ENCODE measurements at regions not wholly inside any gene's neighbourhood (a gene's known extent, or its start where the extent isn't known, plus 50 kb on each side); places are given as distances from the start of the nearest gene placed in this dataset.

GRCh38 chr1:76012341-76013205 is 62.0 kb upstream of the ST6GALNAC3 start:
- no peak for ATAC-seq
- DNase-seq, result no peak
- POLR2A ChIA-PET, result no interaction called here
- Mint-ChIP-seq H3K27ac (no peak overlapping the region), H3K4me3 (no peak overlapping the region), H3K4me1 (no peaks in the 10 kb centered on the region), H3K36me3 (peaks cover 0 to 5% (median 0%) of the 10 kb centered on the region in 3 donors), H3K9me3 (no peaks in the 10 kb centered on the region), H3K27me3 (no peaks in the 10 kb centered on the region)

- peak overlapping the region in 1 of 10 donors; percentile 1 for H3K27ac Mint-ChIP-seq
- H3K9me3 Mint-ChIP-seq, result no peaks in the 10 kb centered on the region
- H3K36me3 Mint-ChIP-seq, result peaks cover 0 to 5% (median 0%) of the 10 kb centered on the region in 3 donors
- H3K4me1 Mint-ChIP-seq, result peaks cover 0 to under 1% (median 0%) of the 10 kb centered on the region in 4 donors
- ATAC-seq (no peak), DNase-seq (no peak)
- no peak overlapping the region for H3K4me3 Mint-ChIP-seq
- H3K27me3 Mint-ChIP-seq, result no peaks in the 10 kb centered on the region
- POLR2A ChIA-PET, result no interaction called here
Observed at GRCh38 chr1:76013206-76013581, 61.4 kb upstream of the ST6GALNAC3 start.

- Mint-ChIP-seq H3K27me3 (peaks cover 0 to 1% (median 0%) of the 10 kb centered on the region in 5 donors), H3K27ac (no peak overlapping the region), H3K4me3 (no peak overlapping the region), H3K36me3 (peaks cover 0 to 5% (median 0%) of the 10 kb centered on the region in 3 donors), H3K4me1 (peaks cover 0 to 12% (median 3%) of the 10 kb centered on the region in 4 donors), H3K9me3 (no peaks in the 10 kb centered on the region)
- no peak for ATAC-seq
- no peak for DNase-seq
- POLR2A ChIA-PET, result no interaction called here
Observed at GRCh38 chr1:76015478-76016103, 59.0 kb upstream of the ST6GALNAC3 start.

- POLR2A ChIA-PET, result no interaction called here
- Mint-ChIP-seq H3K9me3 (no peaks in the 10 kb centered on the region), H3K4me1 (peaks cover 0 to 27% (median 5%) of the 10 kb centered on the region in 4 donors), H3K27me3 (peaks cover 0 to 4% (median 0%) of the 10 kb centered on the region in 5 donors), H3K4me3 (no peak overlapping the region), H3K36me3 (peaks cover 0 to 3% (median 0%) of the 10 kb centered on the region in 3 donors), H3K27ac (no peak overlapping the region)
- DNase-seq (no peak), ATAC-seq (no peak)
Observed at GRCh38 chr1:76018045-76018444, 56.5 kb upstream of the ST6GALNAC3 start.

GRCh38 chr1:76021846-76022245 is 52.7 kb upstream of the ST6GALNAC3 start:
- H3K36me3 Mint-ChIP-seq, result peaks cover 0 to 1% (median 0%) of the 10 kb centered on the region in 3 donors
- no peak overlapping the region for H3K4me3 Mint-ChIP-seq
- H3K27me3 Mint-ChIP-seq, result peaks cover 0 to 4% (median 0%) of the 10 kb centered on the region in 5 donors
- H3K4me1 Mint-ChIP-seq, result peaks cover 14 to 52% (median 22%) of the 10 kb centered on the region in 4 donors
- no peak for DNase-seq
- H3K9me3 Mint-ChIP-seq, result no peaks in the 10 kb centered on the region
- ATAC-seq, result no peak
- POLR2A ChIA-PET, result no interaction called here
- H3K27ac Mint-ChIP-seq, result peak overlapping the region in 1 of 10 donors; percentile 16

- H3K27ac Mint-ChIP-seq, result peak overlapping the region; percentile 38 to 90 (median 80)
- peaks cover 0 to 4% (median 0%) of the 10 kb centered on the region in 5 donors for H3K27me3 Mint-ChIP-seq
- H3K4me1 Mint-ChIP-seq, result peaks cover 14 to 52% (median 22%) of the 10 kb centered on the region in 4 donors
- POLR2A ChIA-PET, result interaction anchor here (0.7 kb wide), 1 partner anchor 9 kb away, joined by 3 read pairs; no protein-coding TSS in a partner anchor
- DNase-seq (peak in 6 of 10 donors; percentile 6 to 45 (median 22)), ATAC-seq (peak; percentile 94 to 95)
- H3K9me3 Mint-ChIP-seq, result peaks cover 0 to 5% (median 0%) of the 10 kb centered on the region in 9 donors
- peaks cover 0 to 4% (median 0%) of the 10 kb centered on the region in 3 donors for H3K36me3 Mint-ChIP-seq
- peak overlapping the region in 7 of 10 donors; percentile 4 to 56 (median 15) for H3K4me3 Mint-ChIP-seq
Observed at GRCh38 chr1:76023669-76024435, 50.7 kb upstream of the ST6GALNAC3 start.
